ENCODE measurements at regions not wholly inside any gene's neighbourhood (a gene's known extent, or its start where the extent isn't known, plus 50 kb on each side); places are given as distances from the start of the nearest gene placed in this dataset.

- no peaks in the 10 kb centered on the region for H3K9me3 ChIP-seq (ENCODE audit: control insufficient read depth, insufficient read depth, low read length)
- no peaks in the 10 kb centered on the region for H3K9me2 ChIP-seq (replicated peaks; ENCODE audit: control insufficient read depth, low read length)
Observed at GRCh38 chr15:99454107-99454809, 111.5 kb upstream of the MEF2A start.

GRCh38 chr15:99454941-99455788 is 110.6 kb upstream of the MEF2A start:
- H3K79me2 ChIP-seq (ENCODE audit: control insufficient read depth, low read length): no peaks in the 10 kb centered on the region
- no peak overlapping the region for H3K4me3 ChIP-seq (ENCODE audit: low read length)
- no peaks in the 10 kb centered on the region for H3K27me3 ChIP-seq (ENCODE audit: control insufficient read depth, low read length)
- H4K20me1 ChIP-seq (ENCODE audit: control insufficient read depth, insufficient read depth, low read depth, low read length): no peaks in the 10 kb centered on the region
- no peak overlapping the region for H3K4me2 ChIP-seq (ENCODE audit: low read length)
- no peaks in the 10 kb centered on the region for H3K9me2 ChIP-seq (replicated peaks; ENCODE audit: control insufficient read depth, low read length)
- no peaks in the 10 kb centered on the region for H3K9me3 ChIP-seq (ENCODE audit: control insufficient read depth, insufficient read depth, low read length)
- no peaks in the 10 kb centered on the region for H3K36me3 ChIP-seq (ENCODE audit: control insufficient read depth, low read length)
- H3F3A ChIP-seq (ENCODE audit: control insufficient read depth, insufficient read depth): no peaks in the 10 kb centered on the region
- H3K27ac ChIP-seq (ENCODE audit: low read depth, low read length): no peak overlapping the region
- TF ChIP-seq CTCF (IDR thresholded peaks at IDR 0.05; ENCODE audit: low read depth, low read length, poor library complexity, severe bottlenecking): no peak
- TF ChIP-seq EZH2phosphoT487 (IDR thresholded peaks at IDR 0.05; ENCODE audit: borderline replicate concordance, low read length): no peak
- peaks cover 18% of the 10 kb centered on the region for H3K4me1 ChIP-seq (ENCODE audit: control insufficient read depth, low read length)

More at GRCh38 chr15:99454107-99454809, 111.5 kb upstream of the MEF2A start:
- H4K20me1 ChIP-seq (ENCODE audit: control insufficient read depth, insufficient read depth, low read depth, low read length): no peaks in the 10 kb centered on the region
- TF ChIP-seq EZH2phosphoT487 (IDR thresholded peaks at IDR 0.05; ENCODE audit: borderline replicate concordance, low read length) (no peak), CTCF (IDR thresholded peaks at IDR 0.05; ENCODE audit: low read depth, low read length, poor library complexity, severe bottlenecking) (no peak)
- H3F3A ChIP-seq (ENCODE audit: control insufficient read depth, insufficient read depth): no peaks in the 10 kb centered on the region
- no peak overlapping the region for H3K4me2 ChIP-seq (ENCODE audit: low read length)
- H3K27me3 ChIP-seq (ENCODE audit: control insufficient read depth, low read length): no peaks in the 10 kb centered on the region
- peaks cover 18% of the 10 kb centered on the region for H3K4me1 ChIP-seq (ENCODE audit: control insufficient read depth, low read length)
- no peaks in the 10 kb centered on the region for H3K79me2 ChIP-seq (ENCODE audit: control insufficient read depth, low read length)
- no peak overlapping the region for H3K27ac ChIP-seq (ENCODE audit: low read depth, low read length)
- H3K4me3 ChIP-seq (ENCODE audit: low read length): no peak overlapping the region
- H3K36me3 ChIP-seq (ENCODE audit: control insufficient read depth, low read length): no peaks in the 10 kb centered on the region

GRCh38 chr15:99455789-99456160 is 110.0 kb upstream of the MEF2A start:
- no peaks in the 10 kb centered on the region for H3K79me2 ChIP-seq (ENCODE audit: control insufficient read depth, low read length)
- H3K27ac ChIP-seq (ENCODE audit: low read depth, low read length): no peak overlapping the region
- no peaks in the 10 kb centered on the region for H3K9me2 ChIP-seq (replicated peaks; ENCODE audit: control insufficient read depth, low read length)
- H3K27me3 ChIP-seq (ENCODE audit: control insufficient read depth, low read length): no peaks in the 10 kb centered on the region
- H3K4me1 ChIP-seq (ENCODE audit: control insufficient read depth, low read length): peaks cover 21% of the 10 kb centered on the region
- H3F3A ChIP-seq (ENCODE audit: control insufficient read depth, insufficient read depth): no peaks in the 10 kb centered on the region
- H3K4me2 ChIP-seq (ENCODE audit: low read length): no peak overlapping the region
- H3K4me3 ChIP-seq (ENCODE audit: low read length): no peak overlapping the region
- no peaks in the 10 kb centered on the region for H3K9me3 ChIP-seq (ENCODE audit: control insufficient read depth, insufficient read depth, low read length)
- no peaks in the 10 kb centered on the region for H3K36me3 ChIP-seq (ENCODE audit: control insufficient read depth, low read length)
- no peak for TF ChIP-seq EZH2phosphoT487 (IDR thresholded peaks at IDR 0.05; ENCODE audit: borderline replicate concordance, low read length)
- TF ChIP-seq CTCF (IDR thresholded peaks at IDR 0.05; ENCODE audit: low read depth, low read length, poor library complexity, severe bottlenecking): no peak
- H4K20me1 ChIP-seq (ENCODE audit: control insufficient read depth, insufficient read depth, low read depth, low read length): no peaks in the 10 kb centered on the region
